Panc1 (cell line): ENCODE measurements at regions not wholly inside any gene's neighbourhood (a gene's known extent, or its start where the extent isn't known, plus 50 kb on each side); places are given as distances from the start of the nearest gene placed in this dataset.

Experiments
- ATAC-seq: fragments of 200-7000 bp; cut with Tn5 transposase; 2 replicates; pipeline ENCODE4 v1.9.1; 2020; ENCODE audit warnings: mild to moderate bottlenecking, moderate library complexity
- BruUV-seq: library from RNA; stranded (reverse); fragments of 400-500 nt; replicated peaks from 2 replicates; lab custom pipeline; 2021; lab: Mats Ljungman, UMichigan
- CTCF ChIA-PET: fragments of 300-600 bp; sonication (Branson Sonifier 250); formaldehyde crosslinking; loops from one replicate; lab custom pipeline; 2022; ENCODE audit warnings: antibody characterized with exemption; lab: Charles Lee
- POLR2A ChIA-PET: fragments of 300-600 bp; sonication (Branson Sonifier 250); formaldehyde crosslinking; loops from one replicate; lab custom pipeline; 2022; ENCODE audit warnings: antibody characterized with exemption; lab: Charles Lee
- DNase-seq: peaks from one replicate; pipeline ENCODE4 v3.0.0-alpha.2; 2010; ENCODE audit warnings: low read depth, low spot score
- H3K27ac ChIP-seq: 2 replicates; pipeline ENCODE4 v1.5.1; 2011; ENCODE audit warnings: mild to moderate bottlenecking, low read length, inconsistent platforms
- H3K27me3 ChIP-seq: fragments of 200-500 bp; sonication (Bioruptor generic); 2 replicates; pipeline ENCODE4 v1.6.0; 2014; ENCODE audit warnings: low read length, inconsistent platforms; ENCODE audit not compliant: control insufficient read depth, insufficient read depth
- H3K36me3 ChIP-seq: fragments of 200-500 bp; sonication (Bioruptor generic); 2 replicates; pipeline ENCODE4 v1.5.1; 2014; ENCODE audit warnings: inconsistent platforms, mild to moderate bottlenecking, low read length, moderate library complexity; ENCODE audit not compliant: control insufficient read depth, insufficient read depth
- H3K4me1 ChIP-seq: 2 replicates; pipeline ENCODE4 v1.5.1; 2011; ENCODE audit warnings: inconsistent platforms, mild to moderate bottlenecking, low read length, moderate library complexity; ENCODE audit not compliant: control insufficient read depth, insufficient read depth
- H3K4me3 ChIP-seq, 2 experiments: 2 replicates each; pipeline ENCODE4 v1.5.1; 2011 to 2012; ENCODE audit warnings: low read depth in 2 of 2, low read length in 2 of 2, mild to moderate bottlenecking in 2 of 2, inconsistent platforms in 1 of 2, moderate library complexity in 1 of 2
- H3K9me3 ChIP-seq: fragments of 200-500 bp; sonication (Bioruptor generic); 2 replicates; pipeline ENCODE4 v1.5.1; 2014; ENCODE audit warnings: low read depth, mild to moderate bottlenecking, inconsistent platforms, low read length, moderate library complexity; ENCODE audit not compliant: control insufficient read depth, insufficient read depth
- POLR2AphosphoS5 ChIP-seq: IDR thresholded peaks from 2 replicates; pipeline ENCODE4 v1.6.1; 2012; ENCODE audit warnings: mild to moderate bottlenecking, low read depth, low read length, moderate library complexity
- SIN3A ChIP-seq: IDR thresholded peaks from 2 replicates; pipeline ENCODE4 v1.6.1; 2012; ENCODE audit warnings: low read depth, mild to moderate bottlenecking, low read length, moderate library complexity, borderline replicate concordance; ENCODE audit not compliant: insufficient read depth
- TCF7L2 ChIP-seq: IDR thresholded peaks from 2 replicates; pipeline ENCODE4 v1.6.1; 2011; ENCODE audit warnings: mild to moderate bottlenecking, low read depth, low read length, inconsistent platforms
- in situ Hi-C: cut with HindIII; loops from 2 replicates; pipeline ENCODE4 v1.10.0; 2016; ENCODE audit warnings: low sequenced_read_pairs, low pct_unique_long_range_greater_than_20kb
- intact Hi-C: fragments of 100-400 bp; cut with micrococcal nuclease; formaldehyde crosslinking; loops from one replicate; pipeline ENCODE4 v1.10.0; 2022; ENCODE audit not compliant: unreplicated experiment
- TF ChIP-seq, protein P1 (sequence below): fragments of 450-650 bp; IDR thresholded peaks from 2 replicates; pipeline ENCODE4 v1.5.1; 2017; ENCODE audit warnings: mild to moderate bottlenecking
- TF ChIP-seq, protein P2 (sequence below), 2 experiments: IDR thresholded peaks; 2 replicates each; pipeline ENCODE4 v1.6.1; 2011 to 2012; ENCODE audit warnings: low read depth in 2 of 2, control low read depth in 1 of 2, low read length in 1 of 2, mild to moderate bottlenecking in 1 of 2, moderate library complexity in 1 of 2; ENCODE audit not compliant: insufficient read depth in 1 of 2

GRCh38 chr4:4779486-4779885 lies 80.0 kb upstream of the MSX1 start:
- intact Hi-C loops (no loop called here), in situ Hi-C loops (no loop called here)
- no peaks in the 10 kb centered on the region for H3K4me1 ChIP-seq
- CTCF ChIA-PET, result no interaction called here
- H3K4me3 ChIP-seq, result no peak overlapping the region
- DNase-seq (no peak), ATAC-seq (no peak)
- no peak for TF ChIP-seq TCF7L2
- TF ChIP-seq POLR2AphosphoS5, result no peak
- TF ChIP-seq, protein P1, sequence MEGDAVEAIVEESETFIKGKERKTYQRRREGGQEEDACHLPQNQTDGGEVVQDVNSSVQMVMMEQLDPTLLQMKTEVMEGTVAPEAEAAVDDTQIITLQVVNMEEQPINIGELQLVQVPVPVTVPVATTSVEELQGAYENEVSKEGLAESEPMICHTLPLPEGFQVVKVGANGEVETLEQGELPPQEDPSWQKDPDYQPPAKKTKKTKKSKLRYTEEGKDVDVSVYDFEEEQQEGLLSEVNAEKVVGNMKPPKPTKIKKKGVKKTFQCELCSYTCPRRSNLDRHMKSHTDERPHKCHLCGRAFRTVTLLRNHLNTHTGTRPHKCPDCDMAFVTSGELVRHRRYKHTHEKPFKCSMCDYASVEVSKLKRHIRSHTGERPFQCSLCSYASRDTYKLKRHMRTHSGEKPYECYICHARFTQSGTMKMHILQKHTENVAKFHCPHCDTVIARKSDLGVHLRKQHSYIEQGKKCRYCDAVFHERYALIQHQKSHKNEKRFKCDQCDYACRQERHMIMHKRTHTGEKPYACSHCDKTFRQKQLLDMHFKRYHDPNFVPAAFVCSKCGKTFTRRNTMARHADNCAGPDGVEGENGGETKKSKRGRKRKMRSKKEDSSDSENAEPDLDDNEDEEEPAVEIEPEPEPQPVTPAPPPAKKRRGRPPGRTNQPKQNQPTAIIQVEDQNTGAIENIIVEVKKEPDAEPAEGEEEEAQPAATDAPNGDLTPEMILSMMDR, result no peak
- TF ChIP-seq, protein P2, sequence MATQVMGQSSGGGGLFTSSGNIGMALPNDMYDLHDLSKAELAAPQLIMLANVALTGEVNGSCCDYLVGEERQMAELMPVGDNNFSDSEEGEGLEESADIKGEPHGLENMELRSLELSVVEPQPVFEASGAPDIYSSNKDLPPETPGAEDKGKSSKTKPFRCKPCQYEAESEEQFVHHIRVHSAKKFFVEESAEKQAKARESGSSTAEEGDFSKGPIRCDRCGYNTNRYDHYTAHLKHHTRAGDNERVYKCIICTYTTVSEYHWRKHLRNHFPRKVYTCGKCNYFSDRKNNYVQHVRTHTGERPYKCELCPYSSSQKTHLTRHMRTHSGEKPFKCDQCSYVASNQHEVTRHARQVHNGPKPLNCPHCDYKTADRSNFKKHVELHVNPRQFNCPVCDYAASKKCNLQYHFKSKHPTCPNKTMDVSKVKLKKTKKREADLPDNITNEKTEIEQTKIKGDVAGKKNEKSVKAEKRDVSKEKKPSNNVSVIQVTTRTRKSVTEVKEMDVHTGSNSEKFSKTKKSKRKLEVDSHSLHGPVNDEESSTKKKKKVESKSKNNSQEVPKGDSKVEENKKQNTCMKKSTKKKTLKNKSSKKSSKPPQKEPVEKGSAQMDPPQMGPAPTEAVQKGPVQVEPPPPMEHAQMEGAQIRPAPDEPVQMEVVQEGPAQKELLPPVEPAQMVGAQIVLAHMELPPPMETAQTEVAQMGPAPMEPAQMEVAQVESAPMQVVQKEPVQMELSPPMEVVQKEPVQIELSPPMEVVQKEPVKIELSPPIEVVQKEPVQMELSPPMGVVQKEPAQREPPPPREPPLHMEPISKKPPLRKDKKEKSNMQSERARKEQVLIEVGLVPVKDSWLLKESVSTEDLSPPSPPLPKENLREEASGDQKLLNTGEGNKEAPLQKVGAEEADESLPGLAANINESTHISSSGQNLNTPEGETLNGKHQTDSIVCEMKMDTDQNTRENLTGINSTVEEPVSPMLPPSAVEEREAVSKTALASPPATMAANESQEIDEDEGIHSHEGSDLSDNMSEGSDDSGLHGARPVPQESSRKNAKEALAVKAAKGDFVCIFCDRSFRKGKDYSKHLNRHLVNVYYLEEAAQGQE (IDR thresholded peaks at IDR 0.05; ENCODE audit: insufficient read depth in 1 of 2, low read depth in 2 of 2, low read length in 1 of 2), result no peak
- no peak for TF ChIP-seq SIN3A
- no peak overlapping the region for H3K27ac ChIP-seq
- no peaks in the 10 kb centered on the region for H3K36me3 ChIP-seq
- BruUV-seq, result no TSS peak
- no peaks in the 10 kb centered on the region for H3K27me3 ChIP-seq
- POLR2A ChIA-PET, result no interaction called here
- H3K9me3 ChIP-seq, result no peaks in the 10 kb centered on the region

- Histone ChIP-seq H3K27ac (no peak overlapping the region), H3K36me3 (no peaks in the 10 kb centered on the region), H3K9me3 (no peaks in the 10 kb centered on the region), H3K27me3 (no peaks in the 10 kb centered on the region), H3K4me3 (no peak overlapping the region), H3K4me1 (no peaks in the 10 kb centered on the region)
- BruUV-seq, result no TSS peak
- DNase-seq (no peak), ATAC-seq (no peak)
- intact Hi-C loops (no loop called here), in situ Hi-C loops (no loop called here)
- POLR2A ChIA-PET, result interaction anchor here (0.5 kb wide), 1 partner anchor 211 kb away, joined by 5 read pairs; no protein-coding TSS in a partner anchor
- TF ChIP-seq TCF7L2 (no peak), POLR2AphosphoS5 (no peak), SIN3A (no peak)
- TF ChIP-seq, protein P1, result no peak
- CTCF ChIA-PET, result no interaction called here
These were observed 80.4 kb upstream of the MSX1 start for GRCh38 chr4:4779054-4779453.
